ENCODE measurements at regions not wholly inside any gene's neighbourhood (a gene's known extent, or its start where the extent isn't known, plus 50 kb on each side); places are given as distances from the start of the nearest gene placed in this dataset.

DNA sequence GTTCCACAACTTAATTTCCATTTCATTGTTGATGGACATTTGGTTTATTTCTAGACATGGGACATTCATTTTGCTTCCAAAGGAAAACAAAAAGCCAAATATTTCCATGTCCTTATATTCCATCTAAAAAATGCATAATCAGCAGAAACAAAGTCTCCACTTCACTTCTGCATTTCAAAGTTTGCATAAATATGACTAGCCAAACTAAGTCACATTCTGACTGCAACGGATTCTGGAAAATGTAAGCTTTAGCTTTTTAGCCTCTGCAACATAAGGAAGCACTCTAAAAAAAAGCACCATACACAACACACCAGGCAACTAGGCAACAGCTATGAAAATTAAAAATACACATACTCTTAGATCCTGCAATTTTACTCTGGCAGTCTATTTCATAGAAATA, 135.3 kb downstream of the ETAA1 start:
- Mint-ChIP-seq H3K9me3 (ENCODE audit: unreplicated experiment) (no peaks in the 10 kb centered on the region), H3K27ac (ENCODE audit: unreplicated experiment) (no peak overlapping the region), H3K4me1 (ENCODE audit: low read depth, unreplicated experiment) (no peaks in the 10 kb centered on the region), H3K27me3 (ENCODE audit: insufficient read depth, unreplicated experiment) (no peaks in the 10 kb centered on the region), H3K4me3 (ENCODE audit: unreplicated experiment) (no peak overlapping the region), H3K36me3 (ENCODE audit: insufficient read depth, unreplicated experiment) (no peaks in the 10 kb centered on the region)
- ChIA-PET POLR2A (no interaction called here), CTCF (no interaction called here)
- intact Hi-C loops (cut with micrococcal nuclease; ENCODE audit: unreplicated experiment) = no loop called here
- Histone ChIP-seq H3K27me3 (replicated peaks; ENCODE audit: control insufficient read depth, insufficient read depth, low read length) (no peaks in the 10 kb centered on the region), H3K36me3 (ENCODE audit: control insufficient read depth, insufficient read depth, low read length) (no peaks in the 10 kb centered on the region), H3K9me3 (no peaks in the 10 kb centered on the region; the same call in 1 of the 2 replicates), H3K4me1 (no peaks in the 10 kb centered on the region), H3K4me3 (ENCODE audit: low read depth, low read length) (no peak overlapping the region)
- no peak for DNase-seq
- TF ChIP-seq, protein P1, sequence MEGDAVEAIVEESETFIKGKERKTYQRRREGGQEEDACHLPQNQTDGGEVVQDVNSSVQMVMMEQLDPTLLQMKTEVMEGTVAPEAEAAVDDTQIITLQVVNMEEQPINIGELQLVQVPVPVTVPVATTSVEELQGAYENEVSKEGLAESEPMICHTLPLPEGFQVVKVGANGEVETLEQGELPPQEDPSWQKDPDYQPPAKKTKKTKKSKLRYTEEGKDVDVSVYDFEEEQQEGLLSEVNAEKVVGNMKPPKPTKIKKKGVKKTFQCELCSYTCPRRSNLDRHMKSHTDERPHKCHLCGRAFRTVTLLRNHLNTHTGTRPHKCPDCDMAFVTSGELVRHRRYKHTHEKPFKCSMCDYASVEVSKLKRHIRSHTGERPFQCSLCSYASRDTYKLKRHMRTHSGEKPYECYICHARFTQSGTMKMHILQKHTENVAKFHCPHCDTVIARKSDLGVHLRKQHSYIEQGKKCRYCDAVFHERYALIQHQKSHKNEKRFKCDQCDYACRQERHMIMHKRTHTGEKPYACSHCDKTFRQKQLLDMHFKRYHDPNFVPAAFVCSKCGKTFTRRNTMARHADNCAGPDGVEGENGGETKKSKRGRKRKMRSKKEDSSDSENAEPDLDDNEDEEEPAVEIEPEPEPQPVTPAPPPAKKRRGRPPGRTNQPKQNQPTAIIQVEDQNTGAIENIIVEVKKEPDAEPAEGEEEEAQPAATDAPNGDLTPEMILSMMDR (IDR thresholded peaks at IDR 0.05; ENCODE audit: insufficient read depth in 1 of 2, low read depth in 1 of 2, low read length in 1 of 2, severe bottlenecking in 1 of 2, unreplicated experiment in 1 of 2) = no peak
- no TSS peak for BruUV-seq (replicated peaks)

DNA sequence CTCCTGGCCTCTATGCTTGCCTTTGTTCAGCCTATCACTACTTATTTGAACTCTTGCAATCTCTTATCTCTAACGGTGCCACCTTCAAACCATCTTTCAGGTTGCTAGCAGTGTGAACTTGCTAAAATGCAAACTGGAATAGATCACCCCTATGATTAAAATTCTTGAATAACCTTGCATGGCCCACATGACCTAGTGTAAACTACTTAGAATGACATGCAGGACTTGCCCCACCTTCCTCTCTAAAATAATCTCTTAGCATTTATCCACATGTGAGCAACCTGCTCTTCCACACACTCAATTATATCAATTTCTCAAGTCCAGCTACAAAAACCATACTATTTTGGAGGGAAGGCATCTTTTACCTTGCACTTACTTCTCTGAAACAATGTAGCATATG, 137.6 kb downstream of the ETAA1 start:
- CTCF ChIA-PET = no interaction called here
- Histone ChIP-seq H3K4me3 (ENCODE audit: low read depth, low read length) (no peak overlapping the region), H3K4me1 (no peaks in the 10 kb centered on the region), H3K27me3 (replicated peaks; ENCODE audit: control insufficient read depth, insufficient read depth, low read length) (no peaks in the 10 kb centered on the region), H3K36me3 (ENCODE audit: control insufficient read depth, insufficient read depth, low read length) (no peaks in the 10 kb centered on the region), H3K9me3 (no peaks in the 10 kb centered on the region; the same call in 1 of the 2 replicates)
- no peak for DNase-seq
- Mint-ChIP-seq H3K36me3 (ENCODE audit: insufficient read depth, unreplicated experiment) (no peaks in the 10 kb centered on the region), H3K27ac (ENCODE audit: unreplicated experiment) (no peak overlapping the region), H3K27me3 (ENCODE audit: insufficient read depth, unreplicated experiment) (no peaks in the 10 kb centered on the region), H3K9me3 (ENCODE audit: unreplicated experiment) (peaks cover 9% of the 10 kb centered on the region), H3K4me3 (ENCODE audit: unreplicated experiment) (no peak overlapping the region), H3K4me1 (ENCODE audit: low read depth, unreplicated experiment) (no peaks in the 10 kb centered on the region)
- intact Hi-C loops (cut with micrococcal nuclease; ENCODE audit: unreplicated experiment) = no loop called here
- POLR2A ChIA-PET = no interaction called here
- TF ChIP-seq, protein P1 (IDR thresholded peaks at IDR 0.05; ENCODE audit: insufficient read depth in 1 of 2, low read depth in 1 of 2, low read length in 1 of 2, severe bottlenecking in 1 of 2, unreplicated experiment in 1 of 2) = no peak
- BruUV-seq (replicated peaks) = no TSS peak

DNA sequence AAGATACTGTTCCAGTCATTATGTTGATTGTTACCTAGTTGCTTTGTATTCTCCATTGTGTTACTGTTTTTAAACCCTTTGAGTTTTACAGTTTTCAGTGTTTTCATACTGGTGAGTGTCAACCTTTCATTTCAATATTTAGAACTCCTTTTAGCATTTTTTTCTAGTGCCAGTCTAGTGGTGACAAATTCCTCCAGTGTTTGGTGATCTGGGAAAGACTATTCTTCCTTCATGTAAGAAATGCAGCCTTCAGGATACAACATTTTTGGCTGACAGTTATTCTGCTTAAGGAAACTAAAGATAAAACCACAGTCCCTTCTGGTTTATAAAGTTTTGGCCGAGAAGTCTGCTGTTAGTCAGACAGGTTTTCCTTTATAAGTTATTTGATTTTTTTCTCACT, 143.8 kb downstream of the ETAA1 start:
- no peaks in the 10 kb centered on the region for H3K36me3 Mint-ChIP-seq (ENCODE audit: insufficient read depth, unreplicated experiment)
- no peak overlapping the region for H3K27ac Mint-ChIP-seq (ENCODE audit: unreplicated experiment)
- Histone ChIP-seq H3K4me1 (no peaks in the 10 kb centered on the region), H3K9me3 (0 out of 2 replicates have a peak, but pooled peaks cover 3% of the 10 kb centered on the region), H3K27me3 (replicated peaks; ENCODE audit: control insufficient read depth, insufficient read depth, low read length) (no peaks in the 10 kb centered on the region), H3K36me3 (ENCODE audit: control insufficient read depth, insufficient read depth, low read length) (no peaks in the 10 kb centered on the region), H3K4me3 (ENCODE audit: low read depth, low read length) (no peak overlapping the region)
- CTCF ChIA-PET = no interaction called here
- no peak for DNase-seq
- intact Hi-C loops (cut with micrococcal nuclease; ENCODE audit: unreplicated experiment) = no loop called here
- POLR2A ChIA-PET = no interaction called here
- peaks cover 10% of the 10 kb centered on the region for H3K9me3 Mint-ChIP-seq (ENCODE audit: unreplicated experiment)
- no peak overlapping the region for H3K4me3 Mint-ChIP-seq (ENCODE audit: unreplicated experiment)
- BruUV-seq (replicated peaks) = no TSS peak
- no peaks in the 10 kb centered on the region for H3K27me3 Mint-ChIP-seq (ENCODE audit: insufficient read depth, unreplicated experiment)
- TF ChIP-seq, protein P1 (IDR thresholded peaks at IDR 0.05; ENCODE audit: insufficient read depth in 1 of 2, low read depth in 1 of 2, low read length in 1 of 2, severe bottlenecking in 1 of 2, unreplicated experiment in 1 of 2) = no peak
- no peaks in the 10 kb centered on the region for H3K4me1 Mint-ChIP-seq (ENCODE audit: low read depth, unreplicated experiment)
